ENCODE measurements at regions not wholly inside any gene's neighbourhood (a gene's known extent, or its start where the extent isn't known, plus 50 kb on each side); places are given as distances from the start of the nearest gene placed in this dataset.

GRCh38 chr10:125300937-125301336, 140.6 kb upstream of the CTBP2 start:
- TF ChIP-seq, protein P1, sequence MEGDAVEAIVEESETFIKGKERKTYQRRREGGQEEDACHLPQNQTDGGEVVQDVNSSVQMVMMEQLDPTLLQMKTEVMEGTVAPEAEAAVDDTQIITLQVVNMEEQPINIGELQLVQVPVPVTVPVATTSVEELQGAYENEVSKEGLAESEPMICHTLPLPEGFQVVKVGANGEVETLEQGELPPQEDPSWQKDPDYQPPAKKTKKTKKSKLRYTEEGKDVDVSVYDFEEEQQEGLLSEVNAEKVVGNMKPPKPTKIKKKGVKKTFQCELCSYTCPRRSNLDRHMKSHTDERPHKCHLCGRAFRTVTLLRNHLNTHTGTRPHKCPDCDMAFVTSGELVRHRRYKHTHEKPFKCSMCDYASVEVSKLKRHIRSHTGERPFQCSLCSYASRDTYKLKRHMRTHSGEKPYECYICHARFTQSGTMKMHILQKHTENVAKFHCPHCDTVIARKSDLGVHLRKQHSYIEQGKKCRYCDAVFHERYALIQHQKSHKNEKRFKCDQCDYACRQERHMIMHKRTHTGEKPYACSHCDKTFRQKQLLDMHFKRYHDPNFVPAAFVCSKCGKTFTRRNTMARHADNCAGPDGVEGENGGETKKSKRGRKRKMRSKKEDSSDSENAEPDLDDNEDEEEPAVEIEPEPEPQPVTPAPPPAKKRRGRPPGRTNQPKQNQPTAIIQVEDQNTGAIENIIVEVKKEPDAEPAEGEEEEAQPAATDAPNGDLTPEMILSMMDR (IDR thresholded peaks at IDR 0.05), result no peak
- TF ChIP-seq EZH2 (IDR thresholded peaks at IDR 0.05; ENCODE audit: borderline replicate concordance, insufficient read depth, low read depth, low read length, poor library complexity, severe bottlenecking), result no peak

Measured in B cell (primary cell).